ENCODE measurements at regions not wholly inside any gene's neighbourhood (a gene's known extent, or its start where the extent isn't known, plus 50 kb on each side); places are given as distances from the start of the nearest gene placed in this dataset.

GRCh38 chr11:86861810-86862209, 61.5 kb downstream of the PRSS23 start:
- no peaks in the 10 kb centered on the region for H3K4me1 Mint-ChIP-seq
- ATAC-seq, result no peak
- Histone ChIP-seq H3K36me3 (ENCODE audit: control insufficient read depth in 2 of 3, insufficient read depth in 3 of 3, low read length in 3 of 3) (no peaks in the 10 kb centered on the region), H3K27ac (ENCODE audit: low read depth, low read length) (no peak overlapping the region), H3K27me3 (ENCODE audit: control insufficient read depth in 2 of 2, insufficient read depth in 2 of 2, low read length in 2 of 2) (no peaks in the 10 kb centered on the region), H3K4me3 (ENCODE audit: low read length) (no peak overlapping the region), H3K9me3 (ENCODE audit: control insufficient read depth in 2 of 3, low read length in 3 of 3) (no peaks in the 10 kb centered on the region), H3K4me1 (ENCODE audit: control insufficient read depth in 2 of 2, insufficient read depth in 2 of 2, low read length in 2 of 2) (no peaks in the 10 kb centered on the region)
- no peak for DNase-seq
- H3K27ac Mint-ChIP-seq, result no peak overlapping the region
- H3K9me3 Mint-ChIP-seq, result no peaks in the 10 kb centered on the region
- intact Hi-C loops (cut with micrococcal nuclease), result no loop called here
- H3K27me3 Mint-ChIP-seq, result peaks cover 0 to 46% (median 32%) of the 10 kb centered on the region in 5 donors
- no peaks in the 10 kb centered on the region for H3K36me3 Mint-ChIP-seq
- H3K4me3 Mint-ChIP-seq, result no peak overlapping the region
- ChIA-PET POLR2A (no interaction called here), CTCF (no interaction called here)

GRCh38 chr11:86863476-86863875, 63.1 kb downstream of the PRSS23 start:
- H3K36me3 ChIP-seq (ENCODE audit: control insufficient read depth in 2 of 3, insufficient read depth in 3 of 3, low read length in 3 of 3), result no peaks in the 10 kb centered on the region
- CTCF ChIA-PET, result no interaction called here
- Mint-ChIP-seq H3K27me3 (peaks cover 0 to 31% (median 24%) of the 10 kb centered on the region in 5 donors), H3K4me3 (no peak overlapping the region), H3K27ac (no peak overlapping the region), H3K4me1 (no peaks in the 10 kb centered on the region), H3K36me3 (no peaks in the 10 kb centered on the region), H3K9me3 (no peaks in the 10 kb centered on the region)
- no peaks in the 10 kb centered on the region for H3K9me3 ChIP-seq (ENCODE audit: control insufficient read depth in 2 of 3, low read length in 3 of 3)
- H3K4me3 ChIP-seq (ENCODE audit: low read length), result no peak overlapping the region
- H3K27ac ChIP-seq (ENCODE audit: low read depth, low read length), result no peak overlapping the region
- DNase-seq (no peak), ATAC-seq (no peak)
- POLR2A ChIA-PET, result no interaction called here
- no peaks in the 10 kb centered on the region for H3K4me1 ChIP-seq (ENCODE audit: control insufficient read depth in 2 of 2, insufficient read depth in 2 of 2, low read length in 2 of 2)
- H3K27me3 ChIP-seq (ENCODE audit: control insufficient read depth in 2 of 2, insufficient read depth in 2 of 2, low read length in 2 of 2), result no peaks in the 10 kb centered on the region
- intact Hi-C loops (cut with micrococcal nuclease), result no loop called here

DNA sequence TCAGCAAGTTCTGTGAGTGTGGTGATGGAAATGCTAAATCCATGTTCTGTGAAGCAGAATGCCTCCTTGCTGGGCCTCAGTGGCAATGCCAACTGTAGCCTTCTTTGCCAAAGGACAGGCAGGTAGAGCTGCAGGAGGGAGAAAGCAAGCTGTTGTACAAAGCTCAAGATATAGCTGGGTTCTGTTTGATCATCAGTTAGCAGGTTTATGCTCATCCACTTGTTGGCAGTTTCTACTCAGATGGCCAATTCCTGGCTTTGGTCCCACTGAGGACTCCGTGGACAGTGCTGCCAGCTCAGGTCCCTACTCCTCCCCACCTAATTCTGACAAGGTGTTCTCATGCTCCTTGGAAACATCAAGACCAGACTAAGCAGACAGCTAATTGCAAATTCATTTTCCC, 65.1 kb downstream of the PRSS23 start:
- H3K27me3 ChIP-seq (ENCODE audit: control insufficient read depth in 2 of 2, insufficient read depth in 2 of 2, low read length in 2 of 2), result no peaks in the 10 kb centered on the region
- DNase-seq (no peak), ATAC-seq (no peak)
- H3K9me3 ChIP-seq (ENCODE audit: control insufficient read depth in 2 of 3, low read length in 3 of 3), result no peaks in the 10 kb centered on the region
- no peak overlapping the region for H3K4me3 ChIP-seq (ENCODE audit: low read length)
- H3K4me1 Mint-ChIP-seq, result peaks cover 0 to 2% (median 0%) of the 10 kb centered on the region in 7 donors
- H3K27ac ChIP-seq (ENCODE audit: low read depth, low read length), result no peak overlapping the region
- intact Hi-C loops (cut with micrococcal nuclease), result loop anchor here in 1 of 2 donors (5.0 kb wide), 1 partner anchor 1008 kb away; the partner anchor contains the start of gene CCDC83
- H3K9me3 Mint-ChIP-seq, result no peaks in the 10 kb centered on the region
- no peaks in the 10 kb centered on the region for H3K4me1 ChIP-seq (ENCODE audit: control insufficient read depth in 2 of 2, insufficient read depth in 2 of 2, low read length in 2 of 2)
- ChIA-PET POLR2A (no interaction called here), CTCF (no interaction called here)
- no peaks in the 10 kb centered on the region for H3K36me3 ChIP-seq (ENCODE audit: control insufficient read depth in 2 of 3, insufficient read depth in 3 of 3, low read length in 3 of 3)
- H3K36me3 Mint-ChIP-seq, result no peaks in the 10 kb centered on the region
- H3K27ac Mint-ChIP-seq, result no peak overlapping the region
- no peak overlapping the region for H3K4me3 Mint-ChIP-seq
- H3K27me3 Mint-ChIP-seq, result peaks cover 0 to 12% (median 6%) of the 10 kb centered on the region in 5 donors

- H3K9me3 ChIP-seq (ENCODE audit: control insufficient read depth in 2 of 3, low read length in 3 of 3), result no peaks in the 10 kb centered on the region
- CTCF ChIA-PET, result interaction anchor here (1.2 to 1.3 kb wide), 2 partner anchors 25 to 49 kb away, joined by 3 to 5 read pairs; no protein-coding TSS in a partner anchor
- ATAC-seq (no peak), DNase-seq (no peak)
- no peaks in the 10 kb centered on the region for H3K4me1 ChIP-seq (ENCODE audit: control insufficient read depth in 2 of 2, insufficient read depth in 2 of 2, low read length in 2 of 2)
- H3K36me3 Mint-ChIP-seq, result no peaks in the 10 kb centered on the region
- H3K4me3 ChIP-seq (ENCODE audit: low read length), result no peak overlapping the region
- H3K4me1 Mint-ChIP-seq, result peaks cover 0 to 2% (median 0%) of the 10 kb centered on the region in 7 donors
- intact Hi-C loops (cut with micrococcal nuclease), result loop anchor here in 1 of 2 donors (5.0 kb wide), 1 partner anchor 1012 kb away; the partner anchor contains the start of gene CCDC83
- no peak overlapping the region for H3K4me3 Mint-ChIP-seq
- POLR2A ChIA-PET, result no interaction called here
- no peaks in the 10 kb centered on the region for H3K36me3 ChIP-seq (ENCODE audit: control insufficient read depth in 2 of 3, insufficient read depth in 3 of 3, low read length in 3 of 3)
- no peaks in the 10 kb centered on the region for H3K9me3 Mint-ChIP-seq
- H3K27me3 Mint-ChIP-seq, result peaks cover 0 to 5% (median 0%) of the 10 kb centered on the region in 5 donors
- no peak overlapping the region for H3K27ac Mint-ChIP-seq
- no peaks in the 10 kb centered on the region for H3K27me3 ChIP-seq (ENCODE audit: control insufficient read depth in 2 of 2, insufficient read depth in 2 of 2, low read length in 2 of 2)
- no peak overlapping the region for H3K27ac ChIP-seq (ENCODE audit: low read depth, low read length)
Measured at GRCh38 chr11:86869531-86869930, 69.2 kb downstream of the PRSS23 start.

- H3K4me1 ChIP-seq (ENCODE audit: control insufficient read depth in 2 of 2, insufficient read depth in 2 of 2, low read length in 2 of 2), result no peaks in the 10 kb centered on the region
- ATAC-seq, result peak; percentile 76
- Mint-ChIP-seq H3K4me1 (peaks cover 0 to 2% (median 0%) of the 10 kb centered on the region in 7 donors), H3K9me3 (no peaks in the 10 kb centered on the region), H3K27ac (no peak overlapping the region), H3K27me3 (peaks cover 0 to 9% (median 0%) of the 10 kb centered on the region in 5 donors), H3K36me3 (no peaks in the 10 kb centered on the region), H3K4me3 (no peak overlapping the region)
- H3K4me3 ChIP-seq (ENCODE audit: low read length), result no peak overlapping the region
- no peak overlapping the region for H3K27ac ChIP-seq (ENCODE audit: low read depth, low read length)
- no peaks in the 10 kb centered on the region for H3K9me3 ChIP-seq (ENCODE audit: control insufficient read depth in 2 of 3, low read length in 3 of 3)
- H3K36me3 ChIP-seq (ENCODE audit: control insufficient read depth in 2 of 3, insufficient read depth in 3 of 3, low read length in 3 of 3), result no peaks in the 10 kb centered on the region
- ChIA-PET POLR2A (no interaction called here), CTCF (interaction anchor here (0.6 to 1.3 kb wide), 4 partner anchors 24 to 598 kb away, joined by 3 to 5 read pairs (median 3); no protein-coding TSS in a partner anchor)
- peak in 6 of 9 donors; percentile 3 to 44 (median 13) for DNase-seq
- intact Hi-C loops (cut with micrococcal nuclease), result loop anchor here (1.0 to 10.0 kb wide), 6 partner anchors 49 to 1013 kb away; partner anchors contain the start of gene CCDC83 (in 1 of the 2)
- H3K27me3 ChIP-seq (ENCODE audit: control insufficient read depth in 2 of 2, insufficient read depth in 2 of 2, low read length in 2 of 2), result no peaks in the 10 kb centered on the region
Measured at GRCh38 chr11:86869966-86870570, 69.7 kb downstream of the PRSS23 start.

DNA sequence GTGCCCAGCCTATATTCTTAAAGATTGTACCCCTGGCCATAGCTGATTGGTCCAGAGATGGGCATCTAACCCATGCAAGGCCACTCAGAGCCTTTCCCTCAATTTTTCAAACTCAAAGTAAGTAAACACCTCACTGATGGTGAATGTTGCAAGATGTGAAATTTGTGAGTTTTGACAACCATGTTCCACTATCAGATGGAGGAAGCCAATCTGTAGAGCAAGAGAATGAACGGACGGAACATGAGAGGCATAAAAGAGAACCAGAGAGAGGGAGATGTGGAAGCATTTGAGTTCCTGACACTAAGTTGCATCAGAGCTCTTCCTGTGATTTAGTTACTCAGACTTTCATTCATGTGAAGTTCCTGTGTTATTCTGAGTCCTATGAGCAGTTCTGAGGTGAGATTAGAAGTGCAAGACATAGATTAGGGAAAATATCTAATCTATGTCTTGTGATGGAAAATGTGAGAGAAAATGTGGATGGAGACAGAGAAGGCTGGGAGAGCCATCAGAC, 73.3 kb downstream of the PRSS23 start:
- intact Hi-C loops (cut with micrococcal nuclease), result loop anchor here in 1 of 2 donors (5.0 to 10.0 kb wide), 2 partner anchors 419 to 551 kb away; no protein-coding TSS in a partner anchor
- H3K36me3 Mint-ChIP-seq, result no peaks in the 10 kb centered on the region
- Histone ChIP-seq H3K4me3 (ENCODE audit: low read length) (no peak overlapping the region), H3K9me3 (ENCODE audit: control insufficient read depth in 2 of 3, low read length in 3 of 3) (no peaks in the 10 kb centered on the region), H3K27ac (ENCODE audit: low read depth, low read length) (no peak overlapping the region), H3K36me3 (ENCODE audit: control insufficient read depth in 2 of 3, insufficient read depth in 3 of 3, low read length in 3 of 3) (no peaks in the 10 kb centered on the region), H3K27me3 (ENCODE audit: control insufficient read depth in 2 of 2, insufficient read depth in 2 of 2, low read length in 2 of 2) (no peaks in the 10 kb centered on the region), H3K4me1 (ENCODE audit: control insufficient read depth in 2 of 2, insufficient read depth in 2 of 2, low read length in 2 of 2) (no peaks in the 10 kb centered on the region)
- no peak overlapping the region for H3K4me3 Mint-ChIP-seq
- ChIA-PET POLR2A (no interaction called here), CTCF (no interaction called here)
- peaks cover 0 to 9% (median 0%) of the 10 kb centered on the region in 5 donors for H3K27me3 Mint-ChIP-seq
- no peak for DNase-seq
- ATAC-seq, result no peak
- H3K9me3 Mint-ChIP-seq, result peaks cover 0 to 1% (median 0%) of the 10 kb centered on the region in 11 donors
- no peak overlapping the region for H3K27ac Mint-ChIP-seq
- peaks cover 0 to 2% (median 0%) of the 10 kb centered on the region in 7 donors for H3K4me1 Mint-ChIP-seq

All from naive thymus-derived CD4-positive, alpha-beta T cell (primary cell).